Activated CD8-positive, alpha-beta memory T cell treated with anti-CD3 and anti-CD28 coated beads for 1 hour (primary cell): ENCODE measurements at regions not wholly inside any gene's neighbourhood (a gene's known extent, or its start where the extent isn't known, plus 50 kb on each side); places are given as distances from the start of the nearest gene placed in this dataset.
"Not testable (repeated sequence)": the region's sequence is repeated elsewhere in the genome, so short reads cannot be mapped to it uniquely, and the experiment has no call there.

ENCODE experiments used
- DNase-seq, 2 donors: peaks; one replicate each; pipeline ENCODE4 v3.0.0-alpha.2; 2020; ENCODE audit warnings: low read depth in 1 of 2; ENCODE audit errors: extremely low read depth in 1 of 2

- DNase-seq = not testable (repeated sequence)
Observed at GRCh38 chr15:85263842-85264440, 116.5 kb upstream of the AKAP13 start.

GRCh38 chr15:85264614-85265190 is 115.7 kb upstream of the AKAP13 start:
- DNase-seq = not testable (repeated sequence)

GRCh38 chr15:85267158-85267857 is 113.1 kb upstream of the AKAP13 start:
- DNase-seq = not testable (repeated sequence)

GRCh38 chr15:85274315-85275050 is 105.9 kb upstream of the AKAP13 start:
- no peak for DNase-seq

GRCh38 chr15:85276508-85276907 is 103.9 kb upstream of the AKAP13 start:
- DNase-seq = no peak

- DNase-seq = no peak
Observed at GRCh38 chr15:85276921-85277320, 103.5 kb upstream of the AKAP13 start.

- DNase-seq = no peak
Observed at GRCh38 chr15:85277847-85278370, 102.5 kb upstream of the AKAP13 start.

- DNase-seq = no peak
Observed at GRCh38 chr15:85280203-85280602, 100.2 kb upstream of the AKAP13 start.

GRCh38 chr15:85281293-85281882 is 99.0 kb upstream of the AKAP13 start:
- DNase-seq = no peak

GRCh38 chr15:85282504-85283115 is 97.8 kb upstream of the AKAP13 start:
- no peak for DNase-seq

GRCh38 chr15:85283815-85284214 is 96.6 kb upstream of the AKAP13 start:
- DNase-seq = not testable (repeated sequence)

GRCh38 chr15:85284497-85284896 is 95.9 kb upstream of the AKAP13 start:
- DNase-seq = no peak

GRCh38 chr15:85289677-85290365 is 90.6 kb upstream of the AKAP13 start:
- DNase-seq = no peak

GRCh38 chr15:85292583-85292982 is 87.8 kb upstream of the AKAP13 start:
- DNase-seq = not testable (repeated sequence)

- peak; percentile 32 to 34 for DNase-seq
Observed at GRCh38 chr15:85296615-85297402, 83.6 kb upstream of the AKAP13 start.

- DNase-seq = no peak
Observed at GRCh38 chr15:85297537-85297936, 82.9 kb upstream of the AKAP13 start.

GRCh38 chr15:85298366-85298765 is 82.0 kb upstream of the AKAP13 start:
- no peak for DNase-seq

GRCh38 chr15:85298941-85299340 is 81.5 kb upstream of the AKAP13 start:
- no peak for DNase-seq

GRCh38 chr15:85302271-85302670 is 78.1 kb upstream of the AKAP13 start:
- no peak for DNase-seq
